ENCODE measurements at regions not wholly inside any gene's neighbourhood (a gene's known extent, or its start where the extent isn't known, plus 50 kb on each side); places are given as distances from the start of the nearest gene placed in this dataset.

- DNase-seq: no peak
Observed at GRCh38 chr9:95755421-95755730, 120.1 kb upstream of the ERCC6L2 start.

GRCh38 chr9:95754533-95755420 lies 120.7 kb upstream of the ERCC6L2 start:
- DNase-seq: no peak

GRCh38 chr9:95753762-95754465 lies 121.6 kb upstream of the ERCC6L2 start:
- no peak for DNase-seq

GRCh38 chr9:95752129-95752731 lies 123.3 kb upstream of the ERCC6L2 start:
- no peak for DNase-seq

- DNase-seq: no peak
Observed at GRCh38 chr9:95751520-95751790, 124.0 kb upstream of the ERCC6L2 start.

GRCh38 chr9:95750725-95751519 lies 124.6 kb upstream of the ERCC6L2 start:
- peak in 2 of 5 donors; percentile 17 to 81 for DNase-seq

DNA sequence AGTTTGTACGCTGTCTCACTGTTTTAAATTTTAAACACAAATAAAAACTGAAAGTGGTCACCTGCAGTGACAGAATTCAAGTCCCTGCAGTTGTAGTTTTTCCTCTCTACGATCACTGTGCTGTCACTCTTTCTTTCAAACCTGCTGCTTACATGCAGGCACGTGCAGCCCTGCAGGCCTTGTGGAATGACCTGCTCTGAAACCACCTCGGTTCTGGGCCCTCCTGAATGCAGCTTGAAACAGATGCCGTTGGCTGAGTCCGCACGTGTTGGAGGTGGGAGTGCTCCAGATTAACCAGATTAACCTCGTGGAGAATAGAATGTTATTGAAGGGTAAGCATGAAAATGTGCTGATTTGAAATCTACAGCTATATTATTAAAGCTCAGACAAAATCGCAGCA lies 126.0 kb upstream of the ERCC6L2 start:
- DNase-seq: no peak

DNA sequence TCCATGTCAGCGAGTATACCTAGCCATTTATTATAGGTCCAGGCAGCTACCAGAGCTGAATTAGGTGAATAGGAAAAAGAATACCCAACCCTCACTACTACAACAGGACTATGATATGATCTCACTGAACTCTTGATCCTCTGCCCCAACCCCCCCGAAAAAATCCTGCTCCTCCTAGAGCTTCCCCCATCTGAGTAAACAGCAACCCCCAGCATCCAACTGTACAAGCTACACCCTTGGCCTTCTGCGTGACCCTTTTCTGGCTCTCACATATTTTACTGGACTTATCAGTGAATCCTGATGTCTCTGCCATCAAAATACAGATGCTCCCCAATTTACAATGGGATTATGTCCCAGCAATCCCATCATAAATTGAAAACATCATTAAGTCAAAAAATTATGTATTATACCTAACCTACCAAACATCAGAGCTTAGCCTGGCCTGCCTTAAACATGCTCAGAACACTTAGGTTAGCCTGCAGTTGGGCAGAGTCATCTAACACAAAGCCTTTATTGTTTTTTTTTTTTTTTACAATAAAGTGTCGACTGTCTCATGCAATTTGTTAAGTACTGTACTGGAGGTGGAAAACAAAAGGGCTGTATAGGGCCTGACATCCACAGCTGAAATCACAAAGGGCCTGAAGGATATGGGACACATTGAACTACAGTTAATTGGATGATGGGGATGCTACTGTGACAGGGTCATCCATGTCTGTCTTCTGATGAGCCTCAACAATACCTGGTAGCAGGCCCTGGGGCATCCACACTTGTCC lies 128.9 kb upstream of the ERCC6L2 start:
- DNase-seq: no peak

GRCh38 chr9:95742821-95743220 lies 132.7 kb upstream of the ERCC6L2 start:
- no peak for DNase-seq

- no peak for DNase-seq
Observed at GRCh38 chr9:95741631-95742030, 133.9 kb upstream of the ERCC6L2 start.

DNA sequence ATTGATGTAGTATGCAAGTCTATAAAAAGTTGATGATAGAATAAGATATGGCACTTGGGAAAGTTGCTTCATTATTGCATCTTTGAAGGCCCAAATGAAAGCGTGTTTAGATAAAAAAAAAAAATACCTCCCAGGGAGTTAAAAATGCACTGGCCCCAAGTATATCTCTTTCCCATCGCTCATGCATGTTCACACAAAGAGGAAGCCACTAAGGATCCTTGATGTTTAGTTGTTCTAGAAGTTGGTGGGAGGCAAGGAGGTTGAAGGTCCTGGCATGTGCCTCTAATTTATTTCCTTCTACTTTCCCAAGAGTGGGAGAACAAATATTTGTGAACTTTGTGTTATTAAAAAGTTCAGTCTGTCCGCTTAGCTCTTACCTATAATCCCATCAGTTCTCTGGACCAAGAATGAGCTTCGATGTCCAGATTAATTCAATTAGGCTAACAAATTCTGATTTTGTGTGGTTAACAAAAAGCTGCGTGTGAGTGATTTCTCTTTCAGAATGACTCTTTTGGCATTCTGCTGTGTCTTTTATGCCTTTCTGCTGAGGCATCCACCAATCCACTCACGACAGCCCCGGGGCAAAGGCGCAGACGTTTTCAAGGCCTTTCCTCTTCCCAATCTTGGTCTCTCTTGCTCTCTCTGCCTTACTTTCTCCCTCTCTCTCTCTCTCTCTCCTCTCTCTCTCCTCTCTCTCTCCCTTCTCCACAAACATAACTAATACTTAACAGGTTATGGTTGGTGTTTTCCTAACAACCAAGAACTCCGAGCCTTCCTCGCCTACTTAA lies 135.1 kb upstream of the ERCC6L2 start:
- peak in 1 of 5 donors; percentile 5 for DNase-seq

GRCh38 chr9:95738438-95738837 lies 137.1 kb upstream of the ERCC6L2 start:
- DNase-seq: no peak

GRCh38 chr9:95736891-95737522 lies 138.5 kb upstream of the ERCC6L2 start:
- no peak for DNase-seq

- DNase-seq: no peak
Observed at GRCh38 chr9:95736370-95736769, 139.1 kb upstream of the ERCC6L2 start.

DNA sequence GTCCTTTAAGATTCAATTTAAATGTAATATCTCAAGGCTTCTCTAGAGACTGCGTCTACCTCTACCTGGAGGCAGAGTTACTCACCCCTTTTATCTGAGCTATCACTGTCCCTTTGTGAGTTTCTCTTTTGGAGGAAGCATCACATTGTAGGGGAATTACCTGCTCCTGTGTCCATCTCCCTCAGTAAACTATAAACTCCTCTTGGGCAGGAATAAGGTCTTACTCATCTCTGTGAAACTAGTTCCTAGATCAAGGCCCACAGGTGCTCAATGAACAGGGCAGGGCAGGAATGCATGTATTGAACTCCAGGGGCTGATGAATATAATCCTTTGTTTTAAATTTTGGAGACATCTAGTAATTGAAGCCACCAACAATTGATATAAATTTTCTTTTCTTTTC lies 139.8 kb upstream of the ERCC6L2 start:
- no peak for DNase-seq

- no peak for DNase-seq
Observed at GRCh38 chr9:95733741-95734666, 141.5 kb upstream of the ERCC6L2 start.

DNA sequence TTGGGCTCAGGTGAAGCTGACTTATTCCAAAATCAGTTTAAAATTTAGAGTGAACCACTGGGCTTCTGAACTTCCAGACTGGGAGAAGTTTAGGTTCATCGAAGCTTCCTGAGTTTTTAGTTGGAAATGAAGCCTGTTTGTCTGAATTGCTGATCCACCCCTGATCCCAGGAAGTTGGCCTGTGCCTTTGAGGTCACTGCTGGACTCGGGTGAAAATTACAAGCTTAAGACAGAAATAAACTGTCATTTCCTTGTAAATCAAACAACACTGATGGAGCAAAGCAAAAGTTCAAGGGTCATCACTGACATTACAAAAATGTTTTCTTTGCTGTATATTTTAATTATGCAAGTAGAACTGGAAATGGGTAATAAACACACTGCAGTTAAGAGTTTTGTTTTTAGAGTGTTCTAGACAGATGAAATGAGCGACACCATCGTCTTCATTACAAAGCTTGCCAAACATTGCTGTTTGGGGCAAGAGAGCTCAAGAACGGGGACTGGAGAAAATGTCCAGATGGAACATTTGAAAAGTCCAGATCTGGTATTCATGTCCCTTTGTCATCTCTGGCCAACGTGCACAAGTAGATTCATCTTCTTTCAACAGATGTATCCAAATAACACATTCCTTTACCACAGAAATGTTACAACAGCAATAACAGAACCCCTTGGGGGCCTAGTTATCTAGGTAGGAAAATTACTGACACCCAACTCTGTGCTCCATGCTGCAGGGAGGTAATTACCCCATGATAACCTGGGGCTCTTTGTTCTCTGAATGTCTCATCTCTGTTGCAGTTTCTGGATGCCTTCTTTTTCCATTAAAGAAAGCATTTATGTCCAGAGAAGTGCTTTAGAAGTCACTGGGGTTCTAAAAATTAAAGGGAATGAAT lies 142.4 kb upstream of the ERCC6L2 start:
- no peak for DNase-seq

DNA sequence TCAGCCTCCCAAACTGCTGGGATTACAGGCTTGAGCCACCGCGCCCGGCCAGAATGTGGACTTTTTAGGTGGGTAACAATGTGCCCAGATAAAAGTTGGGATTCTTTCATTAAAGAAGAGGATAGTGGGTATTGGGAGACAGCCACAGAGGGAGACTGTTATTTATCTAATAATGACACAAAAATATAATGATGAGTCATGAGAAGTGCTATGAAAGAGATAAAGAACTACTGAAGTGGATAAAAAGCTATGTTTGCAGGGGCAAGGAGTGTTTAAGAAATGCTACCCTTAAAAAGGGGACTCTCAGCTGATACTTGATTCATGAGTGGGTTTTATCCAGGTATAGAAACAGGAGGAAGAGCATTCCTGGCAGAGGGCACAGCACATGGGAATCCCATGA lies 143.6 kb upstream of the ERCC6L2 start:
- DNase-seq: no peak
